H9 (cell line): ENCODE measurements at regions not wholly inside any gene's neighbourhood (a gene's known extent, or its start where the extent isn't known, plus 50 kb on each side); places are given as distances from the start of the nearest gene placed in this dataset.

Experiments
- DNase-seq: peaks from one replicate; pipeline ENCODE4 v3.0.0-alpha.2; 2017
- H2AFZ ChIP-seq: one replicate; pipeline ENCODE4 v1.6.1; 2013; ENCODE audit warnings: mild to moderate bottlenecking, low read length, control low read depth, moderate library complexity
- H2AK5ac ChIP-seq: 2 replicates; pipeline ENCODE4 v1.6.1; 2013; ENCODE audit warnings: low read length, control low read depth, mixed read lengths; ENCODE audit not compliant: insufficient read length
- H2BK120ac ChIP-seq: one replicate; pipeline ENCODE4 v1.6.1; 2013; ENCODE audit warnings: low read depth, mild to moderate bottlenecking, low read length, control low read depth, inconsistent platforms; ENCODE audit not compliant: poor library complexity, severe bottlenecking
- H2BK12ac ChIP-seq: 2 replicates; pipeline ENCODE4 v1.6.1; 2013; ENCODE audit warnings: low read length, control low read depth, mixed read lengths, low read depth; ENCODE audit not compliant: insufficient read length
- H2BK15ac ChIP-seq: 2 replicates; pipeline ENCODE4 v1.6.1; 2013; ENCODE audit warnings: low read depth, low read length, control low read depth
- H2BK20ac ChIP-seq: one replicate; pipeline ENCODE4 v1.6.1; 2013; ENCODE audit warnings: low read depth, mild to moderate bottlenecking, low read length, control low read depth, inconsistent platforms; ENCODE audit not compliant: poor library complexity, severe bottlenecking
- H2BK5ac ChIP-seq: 2 replicates; pipeline ENCODE4 v1.6.1; 2013; ENCODE audit warnings: low read length, control low read depth, mixed read lengths; ENCODE audit not compliant: insufficient read length
- H3K14ac ChIP-seq: 2 replicates; pipeline ENCODE4 v1.6.1; 2013; ENCODE audit warnings: low read length, control low read depth; ENCODE audit not compliant: insufficient read depth
- H3K18ac ChIP-seq: 2 replicates; pipeline ENCODE4 v1.6.1; 2013; ENCODE audit warnings: low read depth, mild to moderate bottlenecking, mixed read lengths, low read length, control low read depth; ENCODE audit not compliant: insufficient read length
- H3K23ac ChIP-seq: 2 replicates; pipeline ENCODE4 v1.6.1; 2013; ENCODE audit warnings: low read length, control low read depth, mixed read lengths, low read depth; ENCODE audit not compliant: insufficient read length
- H3K23me2 ChIP-seq: 2 replicates; pipeline ENCODE4 v1.6.1; 2013; ENCODE audit warnings: low read depth, mild to moderate bottlenecking, mixed read lengths, low read length, control low read depth; ENCODE audit not compliant: insufficient read length, poor library complexity, severe bottlenecking
- H3K27ac ChIP-seq: 2 replicates; pipeline ENCODE4 v1.5.1; 2013; ENCODE audit warnings: low read length, control low read depth, mixed read lengths, low read depth; ENCODE audit not compliant: insufficient read length
- H3K27me3 ChIP-seq: 2 replicates; pipeline ENCODE4 v1.6.1; 2013; ENCODE audit warnings: low read length, control low read depth, inconsistent platforms; ENCODE audit not compliant: insufficient read depth
- H3K4ac ChIP-seq: 2 replicates; pipeline ENCODE4 v1.6.1; 2013; ENCODE audit warnings: low read depth, mild to moderate bottlenecking, control low read depth, inconsistent platforms, low read length, moderate library complexity
- H3K4me1 ChIP-seq: 2 replicates; pipeline ENCODE4 v1.6.1; 2013; ENCODE audit warnings: low read length, control low read depth, inconsistent platforms; ENCODE audit not compliant: insufficient read depth
- H3K4me2 ChIP-seq: 2 replicates; pipeline ENCODE4 v1.6.1; 2013; ENCODE audit warnings: low read length, control low read depth, mixed read lengths; ENCODE audit not compliant: insufficient read length, insufficient read depth
- H3K56ac ChIP-seq: 2 replicates; pipeline ENCODE4 v1.6.1; 2013; ENCODE audit warnings: low read depth, mild to moderate bottlenecking, mixed read lengths, low read length, control low read depth; ENCODE audit not compliant: insufficient read length
- H3K79me1 ChIP-seq: 2 replicates; pipeline ENCODE4 v1.6.1; 2013; ENCODE audit warnings: low read depth, mild to moderate bottlenecking, moderate library complexity, low read length, control low read depth, inconsistent platforms; ENCODE audit not compliant: insufficient read depth, poor library complexity, severe bottlenecking
- H3K79me2 ChIP-seq: 2 replicates; pipeline ENCODE4 v1.6.1; 2013; ENCODE audit warnings: low read length, control low read depth, inconsistent platforms; ENCODE audit not compliant: insufficient read depth
- H3K9ac ChIP-seq: 2 replicates; pipeline ENCODE4 v1.6.1; 2013; ENCODE audit warnings: low read length, control low read depth, mixed read lengths; ENCODE audit not compliant: insufficient read length; ENCODE audit errors: extremely low read depth
- H3K9me3 ChIP-seq: one replicate; pipeline ENCODE4 v1.6.1; 2013; ENCODE audit warnings: low read depth, low read length, inconsistent platforms; ENCODE audit not compliant: control insufficient read depth
- H3T11ph ChIP-seq: one replicate; pipeline ENCODE4 v1.6.1; 2013; ENCODE audit warnings: mild to moderate bottlenecking, low read length, control low read depth, inconsistent platforms
- H4K20me1 ChIP-seq: one replicate; pipeline ENCODE4 v1.6.1; 2013; ENCODE audit not compliant: control insufficient read depth, insufficient read length, insufficient read depth
- H4K5ac ChIP-seq: 2 replicates; pipeline ENCODE4 v1.6.1; 2013; ENCODE audit warnings: low read depth, mild to moderate bottlenecking, mixed read lengths, low read length, control low read depth; ENCODE audit not compliant: insufficient read length
- H4K8ac ChIP-seq: replicated peaks from 2 replicates; pipeline ENCODE4 v1.6.1; 2013; ENCODE audit warnings: low read length, control low read depth, mixed read lengths, low read depth; ENCODE audit not compliant: insufficient read length
- H4K91ac ChIP-seq: 2 replicates; pipeline ENCODE4 v1.6.1; 2013; ENCODE audit warnings: low read depth, mild to moderate bottlenecking, moderate library complexity, mixed read lengths, low read length, control low read depth; ENCODE audit not compliant: insufficient read length
- H3K27ac Mint-ChIP-seq, 3 experiments: 2 replicates in 2 of 3; 3 replicates in 1 of 3; pipeline ENCODE4 v1.8.0; 2020 to 2021; ENCODE audit warnings: mixed read lengths in 3 of 3, mild to moderate bottlenecking in 1 of 3, moderate library complexity in 1 of 3
- H3K27me3 Mint-ChIP-seq: 2 replicates; pipeline ENCODE4 v1.8.0; 2021; ENCODE audit warnings: low read depth, mild to moderate bottlenecking, moderate library complexity, mixed read lengths
- H3K36me3 Mint-ChIP-seq, 3 experiments: 2 replicates in 2 of 3; 3 replicates in 1 of 3; pipeline ENCODE4 v1.8.0; 2020 to 2021; ENCODE audit warnings: low read depth in 3 of 3, mixed read lengths in 3 of 3; ENCODE audit not compliant: insufficient read depth in 1 of 3
- H3K4me1 Mint-ChIP-seq, 2 experiments: 2 replicates each; pipeline ENCODE4 v1.8.0; 2020; ENCODE audit warnings: mixed read lengths in 2 of 2
- H3K4me3 Mint-ChIP-seq, 2 experiments: 2 replicates in 1 of 2; 3 replicates in 1 of 2; pipeline ENCODE4 v1.8.0; 2020 to 2021; ENCODE audit warnings: mild to moderate bottlenecking in 2 of 2, mixed read lengths in 2 of 2, moderate library complexity in 1 of 2
- H3K9me3 Mint-ChIP-seq, 2 experiments: 2 replicates in 1 of 2; 3 replicates in 1 of 2; pipeline ENCODE4 v1.8.0; 2020; ENCODE audit warnings: mild to moderate bottlenecking in 2 of 2, mixed read lengths in 2 of 2, moderate library complexity in 1 of 2
- CTCF ChIP-seq: fragments of 200-600 bp; sonication (generic); conservative IDR thresholded peaks from 3 replicates; pipeline ENCODE4 v1.8.0; 2021; ENCODE audit warnings: antibody characterized with exemption, mild to moderate bottlenecking
- WGBS: extraction: QIAGEN DNeasy Blood & Tissue Kit; methylation state at CpG from one replicate; pipeline ENCODE4 v1.1.7; 2013; ENCODE audit warnings: missing lambda C conversion rate, low lambda C conversion rate, mixed read lengths; ENCODE audit not compliant: insufficient read length; ENCODE audit errors: extremely low coverage; 5-methylcytosine and 5-hydroxymethylcytosine counted together

- no peak for TF ChIP-seq CTCF
- H3K36me3 Mint-ChIP-seq: peaks cover 2 to 9% (median 5%) of the 10 kb centered on the region in 3 experiments; a peak in 5 of 7 replicates
- Histone ChIP-seq H3K79me2 (no peaks in the 10 kb centered on the region; the same call in 1 of the 2 replicates), H3K4me1 (no peaks in the 10 kb centered on the region), H3K4ac (no peak overlapping the region), H3K9me3 (no peaks in the 10 kb centered on the region), H4K20me1 (no peaks in the 10 kb centered on the region), H2BK5ac (no peak overlapping the region), H3K23ac (no peak overlapping the region), H3K9ac (no peak overlapping the region), H2BK12ac (no peak overlapping the region), H2BK20ac (no peak overlapping the region), H2BK120ac (no peak overlapping the region), H3K27ac (no peak overlapping the region), H4K91ac (no peak overlapping the region), H3K14ac (no peak overlapping the region), H3K56ac (no peak overlapping the region), H2BK15ac (no peak overlapping the region), H3K4me2 (no peak overlapping the region), H2AK5ac (no peak overlapping the region), H4K5ac (no peak overlapping the region), H3K23me2 (no peaks in the 10 kb centered on the region), H3T11ph (no peak overlapping the region), H3K18ac (no peak overlapping the region), H3K27me3 (no peaks in the 10 kb centered on the region), H3K79me1 (no peaks in the 10 kb centered on the region), H4K8ac (no peak overlapping the region), H2AFZ (no peak overlapping the region)
- peaks cover 13 to 17% of the 10 kb centered on the region in 2 experiments for H3K9me3 Mint-ChIP-seq
- no peaks in the 10 kb centered on the region for H3K4me1 Mint-ChIP-seq
- WGBS: no CpG with 5 or more reads among the region's 6 CpGs
- no peak for DNase-seq
- no peak overlapping the region for H3K4me3 Mint-ChIP-seq
- H3K27me3 Mint-ChIP-seq: peaks cover 3% of the 10 kb centered on the region
- H3K27ac Mint-ChIP-seq: no peak overlapping the region
These were observed 117.9 kb downstream of the TEX36 start for GRCh38 chr10:125565046-125565445.
